ENCODE measurements at regions not wholly inside any gene's neighbourhood (a gene's known extent, or its start where the extent isn't known, plus 50 kb on each side); places are given as distances from the start of the nearest gene placed in this dataset.

DNA sequence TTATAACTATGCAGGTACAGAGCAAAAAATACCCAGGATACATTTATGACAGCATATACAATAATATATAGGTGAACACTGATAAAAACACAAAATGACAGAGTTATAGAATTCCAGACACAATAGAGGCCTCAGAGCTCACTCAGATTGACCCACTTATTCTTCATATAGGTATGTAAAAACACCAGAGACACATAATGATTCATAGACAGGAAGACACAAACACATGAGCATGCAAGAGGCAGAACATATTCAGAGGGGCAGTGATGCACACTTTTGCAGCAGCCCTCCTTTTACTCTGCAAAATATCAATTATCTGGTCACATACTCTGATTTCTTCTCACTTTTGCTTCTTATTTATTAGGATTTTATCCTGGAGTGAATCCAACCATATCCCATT, 633.3 kb upstream of the ACVR2A start:
- Histone ChIP-seq H3K9me3 (ENCODE audit: control insufficient read depth, insufficient read depth, low read depth, low read length) (no peaks in the 10 kb centered on the region), H3K4me3 (replicated peaks in 1 of 4; ENCODE audit: control extremely low read depth in 1 of 4, insufficient read depth in 1 of 4, low read depth in 3 of 4, low read length in 4 of 4) (no peak overlapping the region), H3K36me3 (ENCODE audit: control insufficient read depth, insufficient read depth, low read length) (no peaks in the 10 kb centered on the region), H4K20me1 (ENCODE audit: control insufficient read depth, extremely low read depth, insufficient read depth, low read length) (no peaks in the 10 kb centered on the region), H3K4me1 (ENCODE audit: control insufficient read depth, extremely low read depth, insufficient read depth, low read length) (no peaks in the 10 kb centered on the region), H3K9ac (ENCODE audit: insufficient read depth, low read length) (no peak overlapping the region), H3K79me2 (ENCODE audit: control insufficient read depth, insufficient read depth, low read length) (no peaks in the 10 kb centered on the region), H3K27me3 (ENCODE audit: control insufficient read depth, insufficient read depth, low read length) (no peaks in the 10 kb centered on the region), H3K27ac (ENCODE audit: insufficient read depth, low read length) (no peak overlapping the region), H3K4me2 (ENCODE audit: extremely low read depth, insufficient read depth, low read length) (no peak overlapping the region), H2AFZ (ENCODE audit: low read length) (no peak overlapping the region)
- TF ChIP-seq, protein P1, sequence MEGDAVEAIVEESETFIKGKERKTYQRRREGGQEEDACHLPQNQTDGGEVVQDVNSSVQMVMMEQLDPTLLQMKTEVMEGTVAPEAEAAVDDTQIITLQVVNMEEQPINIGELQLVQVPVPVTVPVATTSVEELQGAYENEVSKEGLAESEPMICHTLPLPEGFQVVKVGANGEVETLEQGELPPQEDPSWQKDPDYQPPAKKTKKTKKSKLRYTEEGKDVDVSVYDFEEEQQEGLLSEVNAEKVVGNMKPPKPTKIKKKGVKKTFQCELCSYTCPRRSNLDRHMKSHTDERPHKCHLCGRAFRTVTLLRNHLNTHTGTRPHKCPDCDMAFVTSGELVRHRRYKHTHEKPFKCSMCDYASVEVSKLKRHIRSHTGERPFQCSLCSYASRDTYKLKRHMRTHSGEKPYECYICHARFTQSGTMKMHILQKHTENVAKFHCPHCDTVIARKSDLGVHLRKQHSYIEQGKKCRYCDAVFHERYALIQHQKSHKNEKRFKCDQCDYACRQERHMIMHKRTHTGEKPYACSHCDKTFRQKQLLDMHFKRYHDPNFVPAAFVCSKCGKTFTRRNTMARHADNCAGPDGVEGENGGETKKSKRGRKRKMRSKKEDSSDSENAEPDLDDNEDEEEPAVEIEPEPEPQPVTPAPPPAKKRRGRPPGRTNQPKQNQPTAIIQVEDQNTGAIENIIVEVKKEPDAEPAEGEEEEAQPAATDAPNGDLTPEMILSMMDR (conservative IDR thresholded peaks at IDR 0.05 in 1 of 2, IDR thresholded peaks at IDR 0.05 in 1 of 2; ENCODE audit: low read depth in 1 of 2, low read length in 2 of 2) = no peak
- TF ChIP-seq EZH2 (IDR thresholded peaks at IDR 0.05; ENCODE audit: low read length, missing control alignments) = no peak
- DNase-seq (ENCODE audit: low read depth in 2 of 2) = peak in 1 of 2 donors; percentile 7

DNA sequence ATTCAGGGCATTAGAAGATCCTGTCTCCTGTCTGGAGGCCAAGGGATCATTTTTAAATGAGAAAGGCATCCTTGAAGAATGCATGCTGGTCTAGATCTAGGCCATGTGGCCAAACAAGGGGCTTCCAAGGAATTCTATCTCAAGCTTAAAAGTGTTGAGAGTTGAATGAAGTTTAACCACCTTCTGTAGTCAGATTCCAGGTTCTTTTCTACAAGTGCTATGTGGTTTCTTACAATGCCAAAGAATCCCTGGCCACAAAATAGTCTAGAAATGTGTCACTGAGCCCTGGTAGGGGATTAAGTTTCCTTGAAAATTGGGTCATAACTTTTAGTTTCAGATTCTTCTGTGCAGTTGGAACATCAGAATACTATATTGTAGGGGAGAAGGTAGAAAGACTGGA, 640.7 kb upstream of the ACVR2A start:
- Histone ChIP-seq H3K4me3 (replicated peaks in 1 of 4; ENCODE audit: control extremely low read depth in 1 of 4, insufficient read depth in 1 of 4, low read depth in 3 of 4, low read length in 4 of 4) (no peak overlapping the region), H3K36me3 (ENCODE audit: control insufficient read depth, insufficient read depth, low read length) (no peaks in the 10 kb centered on the region), H3K27me3 (ENCODE audit: control insufficient read depth, insufficient read depth, low read length) (no peaks in the 10 kb centered on the region), H3K27ac (ENCODE audit: insufficient read depth, low read length) (no peak overlapping the region), H2AFZ (ENCODE audit: low read length) (no peak overlapping the region), H3K9ac (ENCODE audit: insufficient read depth, low read length) (no peak overlapping the region), H3K4me2 (ENCODE audit: extremely low read depth, insufficient read depth, low read length) (no peak overlapping the region), H3K9me3 (ENCODE audit: control insufficient read depth, insufficient read depth, low read depth, low read length) (no peaks in the 10 kb centered on the region), H3K4me1 (ENCODE audit: control insufficient read depth, extremely low read depth, insufficient read depth, low read length) (no peaks in the 10 kb centered on the region), H4K20me1 (ENCODE audit: control insufficient read depth, extremely low read depth, insufficient read depth, low read length) (no peaks in the 10 kb centered on the region), H3K79me2 (ENCODE audit: control insufficient read depth, insufficient read depth, low read length) (no peaks in the 10 kb centered on the region)
- TF ChIP-seq, protein P1 (conservative IDR thresholded peaks at IDR 0.05 in 1 of 2, IDR thresholded peaks at IDR 0.05 in 1 of 2; ENCODE audit: low read depth in 1 of 2, low read length in 2 of 2) = no peak
- DNase-seq (ENCODE audit: low read depth in 2 of 2) = peak; percentile 55 to 97

DNA sequence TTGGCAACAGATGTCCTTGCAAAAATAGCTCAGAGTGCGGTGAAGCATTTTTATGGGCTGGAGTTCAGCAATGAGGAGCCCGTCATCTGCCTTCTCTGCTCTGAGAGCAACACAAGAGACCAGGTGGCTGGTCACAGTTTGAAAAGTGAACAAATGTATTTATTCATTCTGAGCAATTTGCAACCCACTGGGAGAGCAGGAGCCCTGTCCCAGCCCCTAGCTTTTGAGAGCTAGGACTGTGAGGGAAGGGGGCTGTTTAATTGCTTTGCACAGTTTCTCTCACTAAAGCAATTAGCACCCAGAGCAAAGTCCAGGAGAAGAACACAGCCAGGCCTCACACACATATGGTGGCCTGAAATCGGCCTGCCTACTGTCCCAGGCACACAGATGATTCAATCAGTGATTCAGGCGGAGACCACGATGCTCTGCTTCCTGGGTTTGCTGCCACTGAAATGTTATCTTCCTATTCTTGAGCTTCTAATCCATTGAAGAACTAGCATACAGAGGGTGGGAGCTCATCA, 646.1 kb upstream of the ACVR2A start:
- Histone ChIP-seq H3K4me1 (ENCODE audit: control insufficient read depth, extremely low read depth, insufficient read depth, low read length) (no peaks in the 10 kb centered on the region), H3K4me2 (ENCODE audit: extremely low read depth, insufficient read depth, low read length) (no peak overlapping the region), H4K20me1 (ENCODE audit: control insufficient read depth, extremely low read depth, insufficient read depth, low read length) (no peaks in the 10 kb centered on the region), H3K27ac (ENCODE audit: insufficient read depth, low read length) (no peak overlapping the region), H3K79me2 (ENCODE audit: control insufficient read depth, insufficient read depth, low read length) (no peaks in the 10 kb centered on the region), H3K9ac (ENCODE audit: insufficient read depth, low read length) (no peak overlapping the region), H3K27me3 (ENCODE audit: control insufficient read depth, insufficient read depth, low read length) (no peaks in the 10 kb centered on the region), H3K36me3 (ENCODE audit: control insufficient read depth, insufficient read depth, low read length) (no peaks in the 10 kb centered on the region), H3K4me3 (replicated peaks in 1 of 4; ENCODE audit: control extremely low read depth in 1 of 4, insufficient read depth in 1 of 4, low read depth in 3 of 4, low read length in 4 of 4) (no peak overlapping the region), H2AFZ (ENCODE audit: low read length) (no peak overlapping the region), H3K9me3 (ENCODE audit: control insufficient read depth, insufficient read depth, low read depth, low read length) (no peaks in the 10 kb centered on the region)
- TF ChIP-seq, protein P1 (conservative IDR thresholded peaks at IDR 0.05 in 1 of 2, IDR thresholded peaks at IDR 0.05 in 1 of 2; ENCODE audit: low read depth in 1 of 2, low read length in 2 of 2) = no peak
- TF ChIP-seq EZH2 (IDR thresholded peaks at IDR 0.05; ENCODE audit: low read length, missing control alignments) = no peak
- peak in 1 of 2 donors; percentile 23 for DNase-seq (ENCODE audit: low read depth in 2 of 2)

Data from fibroblast of lung (primary cell).